ENCODE measurements at regions not wholly inside any gene's neighbourhood (a gene's known extent, or its start where the extent isn't known, plus 50 kb on each side); places are given as distances from the start of the nearest gene placed in this dataset.
"Not testable (repeated sequence)": the region's sequence is repeated elsewhere in the genome, so short reads cannot be mapped to it uniquely, and the experiment has no call there.

DNA sequence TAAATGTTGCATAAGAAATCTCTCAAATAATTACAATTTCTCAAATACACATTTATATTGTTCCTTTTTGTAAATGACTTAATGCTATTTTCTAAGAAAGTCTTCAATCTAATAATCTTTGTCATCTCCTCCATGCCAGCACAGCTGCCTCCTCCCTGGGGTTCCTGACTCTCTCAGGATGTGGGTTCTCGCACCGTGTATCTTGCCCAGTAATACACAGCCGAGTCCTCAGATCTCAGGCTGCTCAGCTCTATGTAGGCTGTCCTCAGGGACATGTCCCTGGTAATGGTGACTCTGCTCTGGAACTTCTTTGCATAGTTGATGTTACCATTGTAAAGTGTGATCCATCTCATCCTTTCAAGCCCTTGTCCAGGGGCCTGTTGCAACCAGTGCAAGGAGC is 1223.7 kb downstream of the TMEM121 start:
- TF ChIP-seq, protein P1, sequence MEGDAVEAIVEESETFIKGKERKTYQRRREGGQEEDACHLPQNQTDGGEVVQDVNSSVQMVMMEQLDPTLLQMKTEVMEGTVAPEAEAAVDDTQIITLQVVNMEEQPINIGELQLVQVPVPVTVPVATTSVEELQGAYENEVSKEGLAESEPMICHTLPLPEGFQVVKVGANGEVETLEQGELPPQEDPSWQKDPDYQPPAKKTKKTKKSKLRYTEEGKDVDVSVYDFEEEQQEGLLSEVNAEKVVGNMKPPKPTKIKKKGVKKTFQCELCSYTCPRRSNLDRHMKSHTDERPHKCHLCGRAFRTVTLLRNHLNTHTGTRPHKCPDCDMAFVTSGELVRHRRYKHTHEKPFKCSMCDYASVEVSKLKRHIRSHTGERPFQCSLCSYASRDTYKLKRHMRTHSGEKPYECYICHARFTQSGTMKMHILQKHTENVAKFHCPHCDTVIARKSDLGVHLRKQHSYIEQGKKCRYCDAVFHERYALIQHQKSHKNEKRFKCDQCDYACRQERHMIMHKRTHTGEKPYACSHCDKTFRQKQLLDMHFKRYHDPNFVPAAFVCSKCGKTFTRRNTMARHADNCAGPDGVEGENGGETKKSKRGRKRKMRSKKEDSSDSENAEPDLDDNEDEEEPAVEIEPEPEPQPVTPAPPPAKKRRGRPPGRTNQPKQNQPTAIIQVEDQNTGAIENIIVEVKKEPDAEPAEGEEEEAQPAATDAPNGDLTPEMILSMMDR (conservative IDR thresholded peaks at IDR 0.05; ENCODE audit: low read depth, low read length): not testable (repeated sequence)
- not testable (repeated sequence) for TF ChIP-seq EZH2 (IDR thresholded peaks at IDR 0.05; ENCODE audit: low read length, unreplicated experiment)
